Urinary bladder (tissue), 3 donors: ENCODE measurements at regions not wholly inside any gene's neighbourhood (a gene's known extent, or its start where the extent isn't known, plus 50 kb on each side); places are given as distances from the start of the nearest gene placed in this dataset.

ENCODE experiments used
- DNase-seq: peaks from one replicate; pipeline ENCODE4 v3.0.0-alpha.2; 2015; ENCODE audit errors: extremely low spot score
- H3K27ac ChIP-seq: one replicate; pipeline ENCODE4 v1.5.1; 2013; ENCODE audit warnings: low read depth, mild to moderate bottlenecking, moderate library complexity
- H3K36me3 ChIP-seq: one replicate; pipeline ENCODE4 v1.6.1; 2013; ENCODE audit warnings: mild to moderate bottlenecking, moderate library complexity; ENCODE audit not compliant: insufficient read depth
- H3K4me1 ChIP-seq: one replicate; pipeline ENCODE4 v1.6.1; 2013; ENCODE audit warnings: mild to moderate bottlenecking, moderate library complexity; ENCODE audit not compliant: insufficient read depth
- H3K4me3 ChIP-seq: one replicate; pipeline ENCODE4 v1.5.1; 2013; ENCODE audit warnings: low read depth, low read length
- WGBS: extraction: QIAGEN DNeasy Blood & Tissue Kit; methylation state at CpG from one replicate; pipeline ENCODE4 v1.1.7; 2013; 5-methylcytosine and 5-hydroxymethylcytosine counted together
- donor health status: healthy with polysubstance abuse.
- donor health status: healthy.

- no peak overlapping the region for H3K4me3 ChIP-seq
- no peak overlapping the region for H3K27ac ChIP-seq
- no peaks in the 10 kb centered on the region for H3K36me3 ChIP-seq
- 63% methylated on average over 2 of the region's 2 CpGs for WGBS
- no peaks in the 10 kb centered on the region for H3K4me1 ChIP-seq
- DNase-seq = no peak
Observed at GRCh38 chr16:63200940-63201339, 1164.7 kb upstream of the CDH8 start.

GRCh38 chr16:63195336-63195735 is 1159.1 kb upstream of the CDH8 start:
- no peaks in the 10 kb centered on the region for H3K36me3 ChIP-seq
- no peaks in the 10 kb centered on the region for H3K4me1 ChIP-seq
- no peak overlapping the region for H3K4me3 ChIP-seq
- no peak for DNase-seq
- WGBS = 70% methylated on average over 4 of the region's 4 CpGs
- H3K27ac ChIP-seq = no peak overlapping the region

DNA sequence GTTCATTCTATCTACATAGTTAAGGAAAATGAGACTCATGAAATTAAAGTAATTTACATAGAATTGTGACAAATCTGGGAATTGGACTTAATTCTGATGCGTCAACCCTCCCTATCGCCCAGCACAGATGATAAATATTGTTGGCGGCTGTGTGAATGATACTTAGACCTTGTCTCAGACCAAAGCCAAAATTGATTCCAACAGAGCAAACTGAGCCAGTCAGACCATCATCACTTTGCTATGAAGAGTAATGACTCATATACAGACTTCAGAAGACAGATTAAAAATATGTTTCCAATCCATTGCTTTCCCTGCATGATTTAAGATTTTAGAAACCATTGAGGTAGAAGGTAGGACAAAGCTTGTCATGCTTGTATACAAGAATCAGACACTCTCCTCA is 1156.7 kb upstream of the CDH8 start:
- Histone ChIP-seq H3K27ac (no peak overlapping the region), H3K4me1 (no peaks in the 10 kb centered on the region), H3K4me3 (no peak overlapping the region), H3K36me3 (no peaks in the 10 kb centered on the region)
- 91% methylated on average over 3 of the region's 3 CpGs for whole genome bisulfite sequencing
- no peak for DNase-seq

- DNase-seq = no peak
- H3K4me1 ChIP-seq = no peaks in the 10 kb centered on the region
- H3K36me3 ChIP-seq = no peaks in the 10 kb centered on the region
- 81% methylated on average over 7 of the region's 7 CpGs for whole genome bisulfite sequencing
- no peak overlapping the region for H3K27ac ChIP-seq
- no peak overlapping the region for H3K4me3 ChIP-seq
Observed at GRCh38 chr16:63188086-63188771, 1152.0 kb upstream of the CDH8 start.

DNA sequence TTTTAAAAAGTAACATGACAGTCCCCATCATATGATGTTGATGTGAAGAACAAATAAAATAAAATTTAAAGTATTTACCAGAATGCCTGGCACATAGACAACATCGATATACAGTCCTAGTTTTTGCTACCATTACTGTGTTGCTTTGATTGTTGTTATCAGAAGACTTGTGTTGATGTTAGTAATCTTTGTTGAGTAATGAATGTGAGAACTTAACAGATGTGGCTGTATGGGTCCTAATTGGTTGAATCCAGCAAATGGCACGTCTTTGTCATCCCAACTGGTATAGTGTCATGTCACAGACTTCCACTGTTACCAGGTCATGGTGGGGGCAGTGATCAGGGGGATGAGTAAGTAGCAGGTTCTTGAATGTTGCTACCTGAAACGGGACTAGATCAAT is 1151.4 kb upstream of the CDH8 start:
- Histone ChIP-seq H3K4me3 (no peak overlapping the region), H3K4me1 (no peaks in the 10 kb centered on the region), H3K27ac (no peak overlapping the region), H3K36me3 (no peaks in the 10 kb centered on the region)
- 66% methylated on average over 3 of the region's 3 CpGs for WGBS
- no peak for DNase-seq

- H3K27ac ChIP-seq = no peak overlapping the region
- DNase-seq = no peak
- WGBS = 41% methylated on average over 4 of the region's 4 CpGs
- no peaks in the 10 kb centered on the region for H3K36me3 ChIP-seq
- no peaks in the 10 kb centered on the region for H3K4me1 ChIP-seq
- H3K4me3 ChIP-seq = no peak overlapping the region
Observed at GRCh38 chr16:63185235-63185780, 1149.1 kb upstream of the CDH8 start.

GRCh38 chr16:63183743-63184142 is 1147.5 kb upstream of the CDH8 start:
- H3K4me3 ChIP-seq = no peak overlapping the region
- 18% methylated on average over 2 of the region's 2 CpGs for WGBS

DNA sequence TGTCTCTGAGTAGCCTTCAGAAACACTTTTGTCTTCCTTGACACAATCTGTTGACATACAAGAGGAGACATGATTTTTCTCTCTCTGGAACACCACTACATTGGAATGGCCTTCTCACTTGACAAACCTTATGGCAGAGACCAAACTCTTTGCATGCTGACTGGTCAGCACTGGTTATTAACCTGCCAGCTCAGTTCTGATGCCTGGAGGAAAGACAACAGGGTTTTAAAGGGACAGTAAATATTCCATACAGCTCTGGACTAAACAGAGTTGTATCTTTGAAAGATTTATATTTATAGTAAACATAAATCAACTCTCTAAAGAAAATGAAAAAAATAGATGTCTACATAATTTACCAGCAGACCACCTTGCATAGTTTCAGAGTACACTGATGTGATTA is 1139.1 kb upstream of the CDH8 start:
- H3K27ac ChIP-seq = no peak overlapping the region
- H3K4me3 ChIP-seq = no peak overlapping the region
- DNase-seq = no peak
- no peaks in the 10 kb centered on the region for H3K36me3 ChIP-seq
- no peaks in the 10 kb centered on the region for H3K4me1 ChIP-seq

More at GRCh38 chr16:63183743-63184142, 1147.5 kb upstream of the CDH8 start:
- H3K4me1 ChIP-seq = no peaks in the 10 kb centered on the region
- DNase-seq = no peak
- no peaks in the 10 kb centered on the region for H3K36me3 ChIP-seq
- H3K27ac ChIP-seq = no peak overlapping the region

- H3K4me1 ChIP-seq = no peaks in the 10 kb centered on the region
- no peak overlapping the region for H3K4me3 ChIP-seq
- H3K27ac ChIP-seq = no peak overlapping the region
- H3K36me3 ChIP-seq = no peaks in the 10 kb centered on the region
- DNase-seq = no peak
Observed at GRCh38 chr16:63174801-63175200, 1138.6 kb upstream of the CDH8 start.

GRCh38 chr16:63171545-63171944 is 1135.3 kb upstream of the CDH8 start:
- DNase-seq = no peak
- H3K4me1 ChIP-seq = no peaks in the 10 kb centered on the region
- H3K36me3 ChIP-seq = no peaks in the 10 kb centered on the region
- no peak overlapping the region for H3K27ac ChIP-seq
- H3K4me3 ChIP-seq = no peak overlapping the region

DNA sequence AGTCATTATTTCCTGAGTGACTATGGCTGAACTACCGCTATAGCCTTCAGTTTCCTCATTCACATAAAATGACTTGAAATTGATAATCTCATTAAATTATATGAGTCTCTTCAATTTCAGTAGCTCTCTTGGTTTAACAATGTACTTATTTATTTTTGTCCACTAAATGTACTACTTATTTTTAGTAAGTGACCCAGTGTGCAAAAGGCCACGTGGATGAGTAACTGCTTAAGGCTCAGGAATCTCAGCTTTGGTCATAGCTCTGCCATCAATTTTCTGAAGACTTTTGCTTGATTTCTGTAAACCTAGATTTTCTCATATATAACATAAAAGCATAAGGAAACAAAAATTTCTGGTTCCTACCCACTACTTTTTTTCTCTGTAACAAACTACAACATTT is 1132.9 kb upstream of the CDH8 start:
- Histone ChIP-seq H3K27ac (no peak overlapping the region), H3K4me3 (no peak overlapping the region), H3K36me3 (no peaks in the 10 kb centered on the region), H3K4me1 (no peaks in the 10 kb centered on the region)
- WGBS = 83% methylated on average over 2 of the region's 2 CpGs
- DNase-seq = no peak

DNA sequence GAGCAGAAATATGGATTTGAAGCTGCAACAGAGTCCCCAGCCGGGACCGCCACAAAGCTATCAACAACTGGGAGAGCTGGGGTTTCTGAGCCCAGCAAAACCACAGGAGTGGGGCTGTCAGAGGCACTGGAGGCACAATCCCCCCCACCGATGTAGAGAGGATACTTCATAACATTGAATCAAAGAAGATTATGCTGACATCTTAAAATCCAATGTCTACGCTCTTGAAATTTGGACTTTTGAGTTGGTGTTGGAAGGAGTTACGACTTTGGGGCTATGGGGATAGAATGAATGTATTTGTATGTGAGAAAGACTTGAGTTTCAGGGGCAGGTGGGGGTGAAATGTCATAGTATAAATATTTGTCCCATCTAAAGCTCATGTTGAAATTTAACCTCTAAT is 1121.6 kb upstream of the CDH8 start:
- H3K27ac ChIP-seq = no peak overlapping the region
- 90% methylated on average over 5 of the region's 5 CpGs for WGBS
- DNase-seq = no peak
- H3K36me3 ChIP-seq = peaks cover 2% of the 10 kb centered on the region
- H3K4me1 ChIP-seq = no peaks in the 10 kb centered on the region
- H3K4me3 ChIP-seq = no peak overlapping the region

- Histone ChIP-seq H3K27ac (no peak overlapping the region), H3K4me1 (no peaks in the 10 kb centered on the region), H3K4me3 (no peak overlapping the region), H3K36me3 (no peaks in the 10 kb centered on the region)
- no peak for DNase-seq
- 78% methylated on average over 1 of the region's 1 CpG for WGBS
Observed at GRCh38 chr16:63146251-63146650, 1110.0 kb upstream of the CDH8 start.

- H3K4me1 ChIP-seq = no peaks in the 10 kb centered on the region
- no peak overlapping the region for H3K27ac ChIP-seq
- H3K36me3 ChIP-seq = no peaks in the 10 kb centered on the region
- WGBS = 85% methylated on average over 1 of the region's 1 CpG
- no peak for DNase-seq
- H3K4me3 ChIP-seq = no peak overlapping the region
Observed at GRCh38 chr16:63145411-63145810, 1109.2 kb upstream of the CDH8 start.

DNA sequence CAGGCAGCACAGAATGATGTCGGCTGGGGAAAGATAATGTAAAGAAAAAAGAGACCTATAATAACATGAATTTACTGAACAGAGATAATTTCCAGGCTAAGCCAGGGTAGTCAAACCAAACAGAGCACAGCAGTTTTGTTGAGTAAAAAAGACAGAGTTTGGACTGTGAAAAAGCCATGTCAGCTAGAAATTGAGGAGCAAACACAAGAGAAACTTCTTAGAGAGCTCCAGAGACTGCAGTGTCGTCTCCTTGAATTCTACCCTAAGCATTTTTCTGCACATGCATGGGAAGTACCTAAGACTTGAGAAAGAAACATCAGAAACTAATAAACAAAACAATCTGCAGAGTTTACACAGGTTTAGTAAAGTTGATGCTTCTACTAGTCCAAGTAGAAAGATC is 1098.8 kb upstream of the CDH8 start:
- no peaks in the 10 kb centered on the region for H3K4me1 ChIP-seq
- DNase-seq = no peak
- H3K4me3 ChIP-seq = no peak overlapping the region
- WGBS = 52% methylated on average over 2 of the region's 2 CpGs
- H3K36me3 ChIP-seq = no peaks in the 10 kb centered on the region
- H3K27ac ChIP-seq = no peak overlapping the region
